ENCODE measurements at regions not wholly inside any gene's neighbourhood (a gene's known extent, or its start where the extent isn't known, plus 50 kb on each side); places are given as distances from the start of the nearest gene placed in this dataset.

DNA sequence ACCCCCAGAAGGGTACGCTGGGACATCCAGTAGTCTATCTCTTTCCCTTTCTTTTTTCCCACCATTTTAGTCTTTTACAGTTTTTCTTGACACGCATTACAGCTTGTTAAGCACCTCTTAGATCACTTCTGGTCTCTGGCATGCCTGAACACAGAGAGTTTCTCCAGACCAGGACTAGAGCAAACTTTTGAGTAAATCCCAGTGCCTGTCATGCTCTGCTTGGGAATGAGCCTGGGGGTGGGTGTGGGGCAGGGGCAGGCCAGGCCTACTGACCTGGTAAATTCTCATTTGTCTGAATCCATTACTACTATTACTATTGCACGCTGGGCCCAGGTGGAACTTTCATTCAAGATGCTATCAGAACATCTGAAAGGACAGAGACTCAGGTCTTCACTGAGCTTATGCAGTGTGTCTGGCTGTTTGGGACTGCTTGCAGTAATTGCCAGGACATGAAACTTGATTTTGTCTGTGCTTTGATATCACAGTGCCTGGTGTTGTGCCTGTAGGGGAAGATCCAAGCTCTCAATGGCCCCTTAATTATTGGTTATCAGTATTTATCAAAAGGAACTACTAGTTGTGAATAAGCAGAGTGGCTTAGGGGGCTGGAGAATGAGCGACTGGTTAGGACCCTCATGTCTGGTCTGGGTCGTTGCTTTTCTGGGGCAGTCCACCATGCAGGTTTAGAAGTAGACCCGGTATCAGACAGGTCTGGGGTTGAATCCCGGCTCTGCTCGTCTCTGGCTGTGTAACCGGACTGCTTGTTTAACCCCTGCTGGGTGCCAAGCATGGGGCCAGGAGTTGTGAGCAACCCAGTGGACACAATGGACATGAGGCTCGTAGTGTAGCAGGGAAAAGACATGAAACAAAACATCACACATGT, 196.1 kb upstream of the TLE3 start:
- no peak for DNase-seq

DNA sequence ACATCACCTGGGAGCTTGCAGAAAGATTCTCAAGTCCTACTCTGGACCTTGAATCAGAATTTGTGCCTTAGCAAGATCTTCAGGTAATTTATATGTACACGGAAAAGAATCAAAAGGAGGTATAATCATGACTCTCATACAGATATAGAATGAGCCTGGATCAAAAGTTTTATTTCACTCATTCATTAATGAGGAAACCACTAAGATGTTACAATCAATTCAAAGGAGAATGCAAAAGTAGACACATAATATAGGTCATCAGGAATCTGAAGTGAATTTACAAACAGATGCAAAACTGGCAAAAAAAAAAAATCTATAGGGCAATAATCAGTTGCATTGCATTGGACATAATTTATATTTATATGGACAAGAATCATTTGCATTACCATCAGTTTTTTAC, 195.4 kb upstream of the TLE3 start:
- DNase-seq = no peak

DNA sequence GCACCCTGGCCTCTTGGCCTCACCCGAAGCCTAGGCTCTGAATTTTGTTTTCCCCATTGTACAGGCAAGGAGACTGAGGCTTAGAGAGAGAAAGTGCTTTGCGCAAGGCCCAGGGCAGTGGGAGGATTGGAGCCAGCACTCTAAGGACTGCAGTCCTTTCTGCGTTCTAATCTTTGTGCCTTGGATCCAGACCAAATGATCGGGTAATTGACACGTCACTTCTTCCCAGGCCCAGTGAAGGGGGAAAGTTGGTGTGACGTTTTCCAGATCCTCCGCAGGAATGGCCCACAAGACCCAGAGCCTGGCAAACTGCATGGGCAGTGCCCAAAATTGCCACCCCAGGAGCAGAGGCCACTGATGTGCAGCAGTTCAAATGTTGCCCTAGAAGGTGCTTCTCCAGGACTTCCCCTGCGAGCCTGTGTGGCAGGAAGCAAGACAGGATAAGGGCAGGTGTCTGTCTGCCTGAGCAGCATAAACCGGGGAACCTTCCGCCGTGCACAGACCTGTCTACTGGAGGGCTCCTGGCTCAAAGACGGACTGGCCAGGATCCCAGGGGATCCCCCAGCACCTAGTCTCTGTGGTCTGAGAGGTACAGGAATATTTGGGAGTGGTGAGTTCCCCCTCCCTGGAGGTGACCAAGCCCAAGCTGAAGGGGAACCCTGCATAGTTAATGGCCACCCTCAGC, 194.5 kb upstream of the TLE3 start:
- no peak for DNase-seq

DNA sequence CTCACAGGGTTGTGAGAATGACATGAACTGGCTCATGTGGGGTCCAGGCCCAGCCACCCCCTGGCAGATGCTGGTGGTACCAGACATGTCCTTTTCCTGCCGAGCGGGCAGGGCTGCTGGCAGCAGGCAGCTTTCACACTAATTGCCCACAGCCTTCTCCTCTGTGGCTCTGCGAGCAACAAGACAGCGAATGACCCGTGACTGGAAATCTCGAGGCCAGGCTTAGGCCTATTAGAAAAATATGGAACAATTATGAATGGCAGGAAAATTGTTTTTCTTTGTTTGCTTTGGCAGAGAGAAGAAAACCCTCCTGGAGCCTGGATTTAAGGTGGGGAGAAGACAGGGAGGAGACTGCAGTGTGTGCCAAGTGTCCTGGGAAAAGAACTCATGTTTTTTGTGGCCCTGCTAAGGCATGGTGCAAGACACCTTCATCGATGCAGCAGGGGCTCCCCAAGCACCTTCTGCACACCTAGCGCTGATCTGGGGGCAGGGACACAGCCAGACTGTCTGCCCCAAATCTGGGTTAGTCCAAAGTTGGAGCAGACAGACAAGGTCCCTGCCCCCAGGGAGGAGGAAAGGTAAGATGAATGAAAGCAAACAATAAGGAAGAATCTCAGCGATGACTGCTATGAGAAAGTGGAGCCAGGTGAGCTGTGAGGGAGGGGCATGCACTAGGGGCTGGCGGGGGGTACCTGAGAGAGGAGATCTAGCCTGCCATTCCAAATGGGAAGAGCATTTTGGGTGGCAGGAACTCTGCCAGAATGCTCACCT, 193.8 kb upstream of the TLE3 start:
- no peak for DNase-seq

DNA sequence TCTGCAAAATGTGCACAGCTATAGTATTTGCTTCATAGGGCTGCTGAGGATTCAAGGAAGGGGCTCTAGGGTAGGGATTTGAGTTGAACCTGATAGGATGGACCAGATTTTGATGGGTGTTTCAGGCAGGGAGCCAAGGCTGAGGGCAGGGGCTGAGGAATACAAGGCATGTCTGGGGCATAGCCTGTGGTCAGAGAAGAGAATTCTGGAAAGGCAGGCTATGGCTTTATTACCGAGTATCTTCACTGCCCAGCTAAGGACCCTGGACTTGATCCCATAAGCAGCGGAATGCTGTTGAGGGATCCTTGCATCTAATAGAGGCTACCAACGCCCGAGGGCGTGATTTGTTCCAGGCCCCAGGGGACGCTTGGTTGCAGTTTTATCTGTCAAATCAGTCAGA, 193.0 kb upstream of the TLE3 start:
- no peak for DNase-seq

DNA sequence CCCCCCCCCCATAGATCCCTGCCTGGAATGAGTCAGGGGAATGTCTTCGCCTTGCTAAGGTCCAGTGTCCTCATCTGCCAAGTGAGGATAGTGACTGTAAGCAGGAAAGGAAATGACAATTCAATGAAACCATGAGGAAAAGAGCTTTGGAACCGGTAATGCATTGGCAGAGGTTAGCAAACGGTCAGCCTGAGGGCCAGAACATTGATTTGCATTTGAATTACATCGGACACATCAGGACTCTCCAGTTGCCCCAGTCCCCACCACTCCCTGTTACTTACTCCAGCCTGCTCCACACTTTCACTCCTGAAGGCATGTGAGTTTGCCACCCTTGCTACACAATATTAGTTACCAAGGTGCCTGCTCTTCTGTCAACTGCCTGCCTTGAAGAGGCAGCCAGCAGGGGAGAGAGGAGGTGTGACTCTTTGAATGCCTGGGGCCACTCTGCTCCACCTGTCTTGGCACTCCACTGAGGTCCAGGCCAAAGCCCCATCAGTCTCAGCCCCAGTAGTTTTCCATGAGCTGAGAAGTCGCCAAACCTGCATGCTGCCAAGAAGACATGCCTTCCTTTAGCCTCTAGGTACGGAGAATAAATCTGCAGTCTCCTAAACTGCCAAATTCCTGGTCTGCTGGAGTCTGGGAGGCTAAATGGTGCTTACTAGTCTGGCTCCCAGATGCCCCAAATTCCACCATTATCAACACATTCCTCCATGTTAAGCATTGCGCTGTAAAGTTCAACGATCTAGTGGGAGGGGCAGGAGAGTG, 191.7 kb upstream of the TLE3 start:
- no peak for DNase-seq

DNA sequence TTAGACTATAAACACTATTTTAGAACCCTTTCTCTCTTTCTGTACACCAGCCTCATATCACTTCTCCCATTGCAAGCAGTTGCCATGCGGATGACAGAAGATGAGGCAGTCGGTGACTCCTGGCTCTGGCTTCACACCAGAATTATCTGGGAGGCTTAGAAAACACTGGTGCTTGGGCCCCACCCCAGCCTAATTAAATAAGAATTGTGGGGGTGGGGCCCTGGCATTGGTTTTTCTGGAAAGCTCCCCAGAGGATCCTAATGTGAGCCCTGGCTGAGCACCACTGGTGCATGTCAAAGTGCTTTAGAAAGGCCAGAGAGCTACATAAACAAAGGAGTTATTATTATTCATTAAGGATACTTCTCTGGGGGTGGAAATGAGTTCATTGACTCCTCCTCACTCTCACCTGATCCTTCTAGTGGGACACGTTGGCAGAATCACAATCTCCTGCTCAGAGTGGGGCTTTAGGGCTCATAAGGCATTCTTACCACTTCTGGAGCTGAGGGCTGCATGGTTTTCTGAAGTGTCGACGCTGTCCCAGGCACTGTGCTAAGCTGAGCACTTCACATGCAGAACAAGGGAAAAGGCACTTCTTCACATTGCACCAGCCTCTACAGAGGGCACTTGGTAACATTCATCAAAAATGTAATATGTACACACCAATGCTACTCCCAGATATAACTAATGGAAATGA, 188.5 kb upstream of the TLE3 start:
- no peak for DNase-seq

DNA sequence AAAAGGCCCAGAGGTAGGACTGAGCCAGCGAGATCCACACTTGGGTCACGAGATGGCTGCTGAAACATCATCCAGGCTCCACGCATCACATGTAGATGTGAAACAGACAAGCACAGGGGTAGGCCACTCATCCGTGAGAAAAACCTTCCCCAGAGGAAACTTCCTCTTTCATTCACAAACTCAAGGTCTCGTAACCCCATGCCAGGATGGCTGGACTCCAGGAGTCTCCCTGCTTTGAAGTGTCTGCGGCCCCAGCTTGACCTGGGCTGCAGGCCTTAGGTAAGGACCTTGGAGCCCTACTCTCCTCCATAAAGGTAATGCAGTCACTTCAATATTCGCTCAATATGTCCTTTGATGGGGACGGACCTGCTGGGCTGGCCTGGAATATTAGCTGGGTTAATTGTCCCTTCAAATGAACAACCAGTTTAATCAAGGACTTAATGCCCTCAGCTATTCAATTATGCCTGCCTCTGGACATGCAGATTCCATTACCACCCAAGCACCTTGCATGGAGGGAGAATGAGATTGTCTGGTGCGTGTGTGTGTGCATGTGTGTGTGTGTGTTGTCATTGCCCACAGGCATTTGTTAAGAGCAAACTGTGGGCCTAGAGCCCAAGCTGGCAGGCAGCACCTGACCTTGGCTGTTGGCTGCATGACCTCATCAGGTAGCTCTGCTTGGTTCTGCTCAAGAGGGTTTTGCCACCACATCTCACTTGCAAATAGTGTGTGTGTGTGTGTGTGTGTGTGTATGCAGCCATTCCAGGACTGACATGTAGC, 186.9 kb upstream of the TLE3 start:
- no peak for DNase-seq

DNA sequence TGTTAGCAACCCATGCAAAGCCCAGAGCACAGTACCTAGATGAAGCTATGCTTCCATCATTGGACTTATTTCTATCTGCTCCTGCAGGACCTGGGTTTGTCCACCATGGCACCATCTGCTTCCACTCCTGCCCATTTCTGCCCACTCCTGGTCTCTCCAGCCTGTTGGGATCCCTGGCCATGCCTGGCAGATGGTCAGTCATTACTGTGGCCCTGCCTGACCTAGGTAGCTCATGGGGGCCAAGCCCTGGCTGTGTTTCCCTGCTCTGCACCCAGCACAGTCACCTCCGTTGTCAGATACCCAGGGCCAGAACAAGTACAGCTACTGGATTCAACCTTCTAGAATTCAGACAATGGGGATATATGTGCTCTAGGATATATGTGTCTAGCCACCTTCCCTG, 185.8 kb upstream of the TLE3 start:
- no peak for DNase-seq

DNA sequence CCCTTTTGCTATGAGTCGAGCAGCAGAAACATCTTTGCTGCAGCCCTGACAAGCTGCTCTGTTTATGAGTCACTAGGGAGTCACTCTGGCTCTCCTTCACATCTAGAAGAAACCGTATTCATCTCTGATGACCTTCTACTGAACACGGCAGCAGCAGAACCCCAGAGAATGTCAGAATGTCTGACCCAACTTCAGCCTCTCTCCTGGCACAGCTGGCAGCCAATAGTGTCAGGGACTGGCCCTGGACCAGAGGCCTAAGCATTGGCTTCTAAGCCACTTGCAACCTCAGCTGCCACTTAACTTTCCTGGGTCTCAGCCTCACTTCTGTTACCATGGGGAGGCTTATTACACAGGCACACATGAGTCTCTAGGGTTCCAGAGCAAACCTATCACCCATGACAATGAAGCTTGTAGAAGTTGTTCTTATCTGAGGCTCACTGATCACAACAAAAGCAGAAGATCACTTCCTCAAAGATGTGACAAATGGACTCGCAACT, 184.1 kb upstream of the TLE3 start:
- no peak for DNase-seq

DNA sequence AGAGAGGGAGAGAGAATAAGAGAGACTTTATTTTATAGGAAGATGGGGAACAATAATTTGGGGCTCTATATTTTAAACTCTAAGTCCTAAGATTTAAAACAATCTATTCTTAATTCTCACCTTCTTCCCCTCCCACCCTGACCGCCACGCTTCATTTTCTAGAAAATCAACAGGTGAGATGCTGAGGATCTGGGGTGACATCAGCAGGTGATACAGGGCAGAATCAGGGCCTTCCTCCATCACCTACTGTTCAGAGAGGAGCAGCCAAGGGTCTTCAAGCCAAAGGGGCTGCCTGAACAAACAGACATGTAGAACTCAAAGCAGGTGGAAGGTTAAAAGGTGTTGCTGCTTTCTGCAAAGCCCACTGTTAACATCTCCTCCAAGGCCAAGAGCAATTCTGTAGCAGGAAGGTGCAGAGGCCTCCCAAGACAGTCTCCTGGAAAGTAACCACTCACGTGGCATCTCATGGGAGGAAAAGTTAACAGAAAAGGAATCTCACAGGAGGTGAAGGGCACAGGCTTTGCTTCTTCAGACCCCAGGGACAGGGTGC, 183.6 kb upstream of the TLE3 start:
- no peak for DNase-seq

DNA sequence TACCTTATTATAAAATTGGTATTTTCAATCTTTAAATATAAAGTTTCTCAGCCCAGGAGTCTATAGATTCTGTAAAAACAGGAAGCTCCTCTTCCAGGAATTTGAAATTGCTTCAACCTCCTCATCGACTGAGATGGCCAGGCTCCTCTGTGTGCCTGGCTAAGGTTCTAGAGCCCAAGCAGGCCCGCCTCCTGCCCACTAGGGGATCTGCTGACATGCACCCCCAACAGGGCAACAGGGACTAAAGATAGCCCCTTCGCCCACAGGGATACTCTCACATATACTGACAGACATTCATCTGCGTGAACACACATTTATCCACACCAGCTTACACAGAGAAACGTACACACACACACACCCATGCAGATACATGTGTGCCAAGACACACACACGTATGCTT, 183.1 kb upstream of the TLE3 start:
- no peak for DNase-seq

DNA sequence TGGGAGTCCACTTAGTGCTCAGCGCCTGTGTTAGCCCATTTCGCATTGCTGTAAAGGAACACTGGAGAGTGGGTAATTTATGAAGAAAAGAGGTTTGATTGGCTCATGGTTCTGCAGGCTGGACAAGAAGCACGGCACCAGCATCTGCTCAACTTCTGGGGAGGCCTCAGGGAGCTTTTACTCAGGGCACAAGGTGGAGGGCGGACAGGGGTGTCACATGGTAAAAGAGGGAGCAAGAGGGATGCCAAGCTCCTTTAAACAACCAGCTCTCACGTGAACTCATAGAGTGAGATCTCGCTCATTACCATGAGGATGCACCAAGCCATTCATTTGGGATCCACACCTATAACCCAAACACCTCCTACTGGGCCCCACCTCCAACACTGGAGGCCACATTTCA, 181.4 kb upstream of the TLE3 start:
- no peak for DNase-seq

DNA sequence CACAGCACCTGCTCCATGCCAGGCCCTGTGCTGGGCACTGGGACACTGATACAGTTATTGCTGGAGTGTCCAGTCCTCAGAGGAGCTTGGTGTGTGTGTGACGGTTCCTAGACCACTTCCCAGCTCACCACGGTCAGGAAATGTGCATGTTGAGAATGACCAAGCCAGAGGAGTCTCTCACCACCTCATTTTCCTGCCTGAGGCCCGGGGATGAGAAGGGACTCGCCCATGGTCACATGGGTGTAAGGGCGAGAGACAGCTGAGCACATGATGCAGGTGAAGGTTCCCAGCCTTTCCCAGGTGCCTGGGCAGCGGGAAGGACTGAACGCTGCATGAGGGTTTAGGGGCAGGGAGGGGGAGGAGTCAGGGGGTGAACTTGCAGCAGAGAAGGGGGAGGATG, 180.9 kb upstream of the TLE3 start:
- DNase-seq = no peak

DNA sequence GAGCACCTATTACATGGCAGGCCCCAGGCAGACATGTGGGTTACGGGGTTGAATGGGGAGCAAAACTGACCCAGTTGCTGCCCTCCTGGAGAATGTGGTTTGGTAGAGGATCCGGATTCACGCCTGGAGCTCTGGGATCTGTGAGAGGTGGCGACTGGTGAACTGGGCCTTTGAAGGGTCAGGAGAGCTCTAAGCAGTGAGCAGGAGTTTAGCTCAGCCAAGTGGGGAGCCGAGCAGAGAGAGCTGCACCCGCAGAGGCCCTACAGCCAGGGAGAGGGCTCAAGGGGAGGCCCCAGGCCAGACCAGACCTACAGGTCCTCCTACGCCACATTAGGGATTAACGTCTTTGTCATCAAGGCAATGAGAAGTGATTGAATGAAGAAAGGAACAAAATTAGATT, 179.8 kb upstream of the TLE3 start:
- no peak for DNase-seq

DNA sequence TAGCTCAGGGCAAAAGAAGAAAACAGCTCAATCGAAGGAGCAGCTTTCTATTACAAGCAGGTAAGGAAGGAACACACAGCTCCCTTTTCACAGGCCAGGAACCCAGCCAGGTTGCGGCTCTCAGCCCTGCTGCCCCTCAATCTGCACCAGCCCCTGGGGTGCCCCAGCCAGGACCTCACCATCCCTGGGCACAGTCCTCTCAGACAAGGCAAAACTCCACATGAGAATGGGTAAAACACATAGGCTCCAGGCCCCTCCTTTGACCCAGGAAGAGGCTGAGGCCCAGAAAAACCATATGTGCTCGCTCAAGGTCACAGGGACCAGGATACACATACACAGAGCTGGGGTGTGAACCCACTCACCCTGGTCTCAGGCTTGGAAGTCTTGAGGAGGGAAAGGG, 178.7 kb upstream of the TLE3 start:
- no peak for DNase-seq

DNA sequence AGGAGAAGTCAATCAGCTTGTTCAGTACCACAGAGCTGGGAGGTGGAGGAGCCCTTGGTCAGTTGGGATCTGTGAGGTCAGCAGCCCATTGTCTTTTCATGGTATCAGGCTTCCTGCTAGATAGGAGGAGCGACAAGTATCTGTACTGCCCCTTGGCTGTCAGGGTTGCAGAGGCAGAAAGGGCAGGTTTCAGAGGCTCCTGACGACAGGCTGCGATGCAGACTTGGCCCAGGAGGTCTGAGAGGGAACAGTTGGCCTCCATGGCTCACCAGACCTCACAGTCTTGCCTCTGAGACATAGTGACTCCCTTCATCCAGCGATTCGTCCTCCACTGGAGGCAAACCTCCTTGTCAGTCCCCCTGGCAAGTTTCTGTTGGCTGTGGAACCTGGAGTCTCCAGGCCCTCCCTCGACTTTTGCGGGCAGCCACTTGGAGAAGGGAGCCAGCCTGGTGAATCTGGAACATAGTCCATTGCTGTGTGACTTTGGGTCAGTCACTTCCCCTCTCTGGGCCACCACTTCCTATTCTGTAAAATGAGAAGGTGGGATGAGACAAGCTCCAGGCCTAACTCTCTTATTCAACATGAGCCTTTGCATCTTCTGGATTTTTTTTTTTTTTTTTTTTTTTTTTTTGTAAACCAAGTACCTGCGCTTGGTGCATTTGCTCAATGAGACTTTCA, 177.9 kb upstream of the TLE3 start:
- DNase-seq = no peak

DNA sequence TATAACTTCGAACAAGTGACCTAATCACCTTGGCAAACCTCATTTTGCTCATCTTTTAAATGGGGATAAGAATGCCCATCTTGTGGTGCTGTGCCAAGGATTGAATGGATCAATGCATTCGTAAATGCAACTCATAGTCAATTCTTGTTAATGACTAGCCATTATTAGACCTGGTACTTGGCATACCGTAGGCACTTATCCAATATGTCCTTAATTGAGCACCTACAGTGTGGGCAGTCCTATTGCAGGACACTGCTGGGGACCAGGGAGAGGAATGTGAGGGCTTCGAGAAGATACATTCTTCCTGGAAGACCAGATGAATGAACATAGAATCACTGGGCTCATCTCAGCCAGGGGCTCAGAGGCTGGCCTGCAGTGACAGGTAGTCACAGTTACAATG, 177.2 kb upstream of the TLE3 start:
- no peak for DNase-seq

DNA sequence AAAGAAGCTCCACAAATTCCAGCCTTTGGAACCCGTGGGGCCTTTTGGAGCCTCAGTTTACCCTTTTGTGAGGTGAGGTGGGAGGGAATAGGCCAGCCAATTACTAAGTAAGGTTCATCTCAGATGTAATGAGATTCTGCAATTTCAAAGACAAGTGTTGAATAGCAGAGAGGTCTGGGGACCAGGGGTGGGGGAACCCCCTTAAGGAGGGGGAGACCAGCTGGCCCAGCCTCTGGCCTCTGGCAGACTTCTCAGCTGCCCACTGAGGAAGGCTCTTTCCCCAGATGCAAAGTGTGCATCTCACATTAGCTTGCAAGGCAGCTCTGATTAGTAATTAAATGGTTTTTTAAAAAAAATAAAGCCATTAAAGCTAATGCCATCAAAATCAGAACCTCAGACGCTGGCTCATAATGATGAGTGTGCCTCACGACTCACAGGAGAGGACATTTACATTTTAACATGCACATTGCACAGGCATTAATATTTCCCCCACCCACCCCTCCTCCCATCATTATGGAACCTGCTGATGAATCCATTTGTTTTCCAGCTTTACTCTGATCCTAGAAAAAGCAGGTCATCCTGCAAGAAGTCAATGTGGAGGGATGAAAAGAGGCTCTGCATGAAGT, 176.7 kb upstream of the TLE3 start:
- no peak for DNase-seq

DNA sequence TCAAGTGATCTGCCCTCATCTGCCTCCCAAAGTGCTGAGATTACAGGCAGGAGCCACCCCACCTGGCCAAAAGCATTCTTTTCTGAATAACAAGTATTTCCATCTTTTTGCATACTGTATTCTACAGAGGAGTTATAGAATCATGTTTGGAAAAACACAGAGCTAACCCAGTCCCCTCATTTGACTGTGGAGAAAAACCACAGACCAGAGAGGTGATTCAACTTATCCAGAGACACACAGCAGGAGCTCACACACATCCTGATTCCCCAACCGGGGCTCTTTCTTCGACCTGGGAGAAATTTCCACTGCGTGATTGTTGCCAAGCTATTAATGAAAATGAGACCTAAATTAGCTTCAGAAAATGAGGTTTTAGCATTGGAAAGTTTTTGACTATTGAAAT, 176.1 kb upstream of the TLE3 start:
- DNase-seq = no peak
